OCI-LY3 (cell line): ENCODE measurements at regions not wholly inside any gene's neighbourhood (a gene's known extent, or its start where the extent isn't known, plus 50 kb on each side); places are given as distances from the start of the nearest gene placed in this dataset.

Experiments used
- H2AFZ ChIP-seq: fragments of 200-600, 300-600 bp; shearing (Covaris generic); 2 replicates; pipeline ENCODE4 v1.6.0; 2014; ENCODE audit warnings: antibody characterized with exemption, low read depth, low read length
- H3K27ac ChIP-seq: fragments of 200-600, 300-600 bp; sonication (generic); 2 replicates; pipeline ENCODE4 v1.5.1; 2014; ENCODE audit warnings: mild to moderate bottlenecking, low read length, moderate library complexity, mixed read lengths
- H3K27me3 ChIP-seq: fragments of 200-600, 300-600 bp; sonication (generic); 2 replicates; pipeline ENCODE4 v1.6.1; 2014; ENCODE audit warnings: low read depth, low read length, mixed read lengths
- H3K36me3 ChIP-seq: fragments of 200-600, 300-600 bp; sonication (generic); replicated peaks from 2 replicates; pipeline ENCODE3; 2014; ENCODE audit warnings: low read depth, low read length, mixed read lengths
- H3K4me1 ChIP-seq: fragments of 300-600, 200-600 bp; sonication (generic); 2 replicates; pipeline ENCODE4 v1.6.1; 2014; ENCODE audit warnings: low read length, mixed read lengths
- H3K4me2 ChIP-seq: fragments of 200-600, 300-600 bp; sonication (generic); 2 replicates; pipeline ENCODE4 v1.6.1; 2014; ENCODE audit warnings: low read length, mixed read lengths
- H3K4me3 ChIP-seq: fragments of 300-600, 200-600 bp; sonication (generic); 2 replicates; pipeline ENCODE4 v1.5.1; 2014; ENCODE audit warnings: antibody characterized with exemption, mild to moderate bottlenecking, low read length, moderate library complexity
- H3K79me2 ChIP-seq: fragments of 300-600, 200-600 bp; shearing (Covaris generic); 2 replicates; pipeline ENCODE4 v1.6.1; 2014; ENCODE audit warnings: mild to moderate bottlenecking, low read length, mixed read lengths
- H3K9ac ChIP-seq: fragments of 300-600, 200-600 bp; shearing (Covaris generic); 2 replicates; pipeline ENCODE4 v1.6.0; 2014; ENCODE audit warnings: mild to moderate bottlenecking, low read length, moderate library complexity
- H3K9me3 ChIP-seq: fragments of 200-600, 300-600 bp; shearing (Covaris generic); 2 replicates; pipeline ENCODE4 v1.6.1; 2014; ENCODE audit warnings: low read length, mixed read lengths; ENCODE audit not compliant: insufficient read depth
- H4K20me1 ChIP-seq: fragments of 200-600, 300-600 bp; sonication (generic); 2 replicates; pipeline ENCODE4 v1.6.1; 2016; ENCODE audit warnings: low read length, mixed read lengths; ENCODE audit not compliant: insufficient read depth
- CTCF ChIP-seq: fragments of 200-600, 300-600 bp; sonication (generic); IDR thresholded peaks from 2 replicates; pipeline ENCODE4 v1.5.1; 2014; ENCODE audit warnings: antibody characterized with exemption, low read length, low read depth
- EZH2phosphoT487 ChIP-seq: fragments of 200-600 bp; shearing (Covaris generic); IDR thresholded peaks from 2 replicates; pipeline ENCODE4 v1.6.1; 2018; ENCODE audit warnings: antibody characterized with exemption, mixed run types, low read depth

- H2AFZ ChIP-seq, result no peak overlapping the region
- no peaks in the 10 kb centered on the region for H3K4me1 ChIP-seq
- H3K36me3 ChIP-seq, result no peaks in the 10 kb centered on the region
- H3K4me3 ChIP-seq, result no peak overlapping the region
- H3K27me3 ChIP-seq, result no peaks in the 10 kb centered on the region
- H3K9me3 ChIP-seq, result no peaks in the 10 kb centered on the region
- no peak overlapping the region for H3K27ac ChIP-seq
- TF ChIP-seq CTCF (no peak), EZH2phosphoT487 (no peak)
- no peaks in the 10 kb centered on the region for H4K20me1 ChIP-seq
- H3K9ac ChIP-seq, result no peak overlapping the region
- no peak overlapping the region for H3K4me2 ChIP-seq
- H3K79me2 ChIP-seq, result no peaks in the 10 kb centered on the region
Observed at GRCh38 chr1:80278936-80279335, 1272.4 kb upstream of the ADGRL4 start.

DNA sequence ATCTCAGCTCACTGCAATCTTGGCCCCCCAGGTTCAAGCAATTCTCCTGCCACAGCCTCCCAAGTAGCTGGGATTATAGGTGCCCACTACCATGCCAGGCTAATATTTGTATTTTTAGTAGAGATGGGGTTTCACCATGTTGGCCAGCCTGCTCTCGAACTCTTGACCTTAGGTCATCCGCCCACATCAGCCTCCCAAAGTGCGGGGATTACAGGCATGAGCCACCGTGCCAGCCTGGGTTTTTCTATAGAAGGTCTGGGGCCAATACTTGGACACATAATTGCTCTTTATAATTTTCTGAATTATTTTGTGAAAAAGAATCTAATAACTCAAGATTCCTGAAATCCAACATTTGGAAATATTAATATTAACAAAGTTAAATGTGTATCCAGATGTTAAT lies 1267.7 kb upstream of the ADGRL4 start:
- H3K27ac ChIP-seq, result no peak overlapping the region
- no peak overlapping the region for H3K9ac ChIP-seq
- H2AFZ ChIP-seq, result no peak overlapping the region
- H4K20me1 ChIP-seq, result no peaks in the 10 kb centered on the region
- no peaks in the 10 kb centered on the region for H3K27me3 ChIP-seq
- H3K4me1 ChIP-seq, result no peaks in the 10 kb centered on the region
- TF ChIP-seq EZH2phosphoT487 (no peak), CTCF (no peak)
- H3K79me2 ChIP-seq, result no peaks in the 10 kb centered on the region
- H3K36me3 ChIP-seq, result no peaks in the 10 kb centered on the region
- H3K4me2 ChIP-seq, result no peak overlapping the region
- no peaks in the 10 kb centered on the region for H3K9me3 ChIP-seq
- no peak overlapping the region for H3K4me3 ChIP-seq

- Histone ChIP-seq H2AFZ (no peak overlapping the region), H3K4me2 (no peak overlapping the region), H3K79me2 (no peaks in the 10 kb centered on the region), H3K4me3 (no peak overlapping the region), H3K27ac (no peak overlapping the region), H3K27me3 (no peaks in the 10 kb centered on the region), H3K9me3 (no peaks in the 10 kb centered on the region), H3K4me1 (no peaks in the 10 kb centered on the region), H3K9ac (no peak overlapping the region), H4K20me1 (no peaks in the 10 kb centered on the region), H3K36me3 (no peaks in the 10 kb centered on the region)
- TF ChIP-seq CTCF, result no peak
- TF ChIP-seq EZH2phosphoT487, result no peak
Observed at GRCh38 chr1:80272495-80272894, 1266.0 kb upstream of the ADGRL4 start.

DNA sequence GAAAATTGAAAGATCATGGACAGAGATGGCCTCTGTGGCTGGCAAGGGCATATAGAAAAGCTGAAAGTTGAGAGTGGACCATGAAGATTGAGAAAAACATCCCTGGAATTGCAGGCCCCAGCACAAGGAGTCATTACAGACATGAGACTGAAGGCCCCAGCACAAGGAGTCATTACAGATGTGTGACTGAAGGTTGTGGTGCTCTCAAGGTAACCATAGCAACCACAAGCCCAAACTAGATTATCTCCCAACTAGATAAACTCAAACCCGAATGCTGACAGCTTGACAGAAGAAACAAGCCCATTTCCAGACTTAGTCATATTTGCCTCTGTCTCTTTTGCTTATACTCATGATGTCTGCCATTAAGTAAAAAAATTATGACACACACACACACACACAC lies 1252.1 kb upstream of the ADGRL4 start:
- H3K4me1 ChIP-seq, result no peaks in the 10 kb centered on the region
- no peaks in the 10 kb centered on the region for H3K27me3 ChIP-seq
- no peak overlapping the region for H3K4me3 ChIP-seq
- TF ChIP-seq EZH2phosphoT487 (no peak), CTCF (no peak)
- H3K79me2 ChIP-seq, result no peaks in the 10 kb centered on the region
- H3K9ac ChIP-seq, result no peak overlapping the region
- no peak overlapping the region for H3K4me2 ChIP-seq
- H3K9me3 ChIP-seq, result no peaks in the 10 kb centered on the region
- H3K36me3 ChIP-seq, result no peaks in the 10 kb centered on the region
- no peaks in the 10 kb centered on the region for H4K20me1 ChIP-seq
- H2AFZ ChIP-seq, result no peak overlapping the region
- no peak overlapping the region for H3K27ac ChIP-seq
